Dermis microvascular lymphatic vessel endothelial cell (primary cell): ENCODE measurements at regions not wholly inside any gene's neighbourhood (a gene's known extent, or its start where the extent isn't known, plus 50 kb on each side); places are given as distances from the start of the nearest gene placed in this dataset.

Experiments
- DNase-seq, 2 donors: peaks; one replicate each; pipeline versions ENCODE4 v3.0.0 to v3.0.0-alpha.2; 2010; ENCODE audit warnings: low read depth in 2 of 2

DNA sequence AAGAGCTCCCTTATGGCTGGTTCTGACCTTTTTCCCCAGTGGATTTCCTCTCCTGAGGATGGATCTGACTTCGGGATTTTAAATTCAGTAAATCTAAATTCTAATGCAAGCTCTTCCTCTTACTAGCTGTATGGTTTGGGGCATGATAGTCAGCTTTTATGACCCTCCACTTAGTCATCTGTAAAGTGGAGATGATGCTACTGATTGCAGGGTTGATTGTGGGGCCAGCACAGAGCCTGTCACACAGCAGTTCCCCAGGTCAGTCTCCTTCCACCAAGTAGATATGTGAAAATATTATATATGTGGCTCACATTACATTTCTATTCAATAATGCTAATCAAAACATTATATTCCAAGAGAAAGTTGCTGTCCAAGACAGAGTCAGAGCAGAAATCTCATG lies 141.3 kb upstream of the UBE2E1 start:
- DNase-seq: peak in 1 of 2 donors; percentile 12

DNA sequence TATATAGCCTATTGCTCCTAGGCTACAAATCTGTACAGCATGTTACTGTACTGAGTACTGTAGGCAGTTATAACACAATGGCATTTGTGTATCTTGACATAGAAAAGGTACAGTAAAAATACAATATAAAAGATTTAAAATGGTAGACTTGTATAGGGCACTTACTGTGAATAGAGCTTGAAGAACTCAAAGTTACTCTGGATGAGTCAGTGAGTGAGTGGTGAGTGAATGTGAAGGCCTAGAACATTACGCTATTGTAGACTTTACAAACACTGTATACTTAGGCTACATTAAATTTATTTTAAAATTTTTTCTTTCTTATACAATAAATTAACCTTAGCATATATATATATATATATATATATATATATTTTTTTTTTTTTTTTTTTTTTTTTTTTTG lies 140.0 kb upstream of the UBE2E1 start:
- no peak for DNase-seq

DNA sequence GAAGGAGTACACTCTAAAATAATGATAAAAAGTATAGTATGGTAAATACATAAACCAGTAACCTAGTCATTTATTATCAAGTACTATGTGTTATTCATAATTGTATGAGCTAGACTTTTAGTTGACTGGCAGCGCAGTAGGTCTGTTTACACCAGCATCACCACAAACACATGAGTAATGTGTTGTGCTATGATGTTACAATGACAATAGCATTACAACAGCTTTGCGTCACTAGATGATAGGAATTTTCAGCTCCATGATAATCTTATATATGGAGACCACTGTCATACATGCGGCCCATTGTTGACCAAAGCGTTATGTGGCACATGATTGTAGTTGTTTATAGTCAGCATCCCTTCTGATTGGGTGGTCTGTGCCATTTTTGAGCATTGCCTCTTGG lies 138.9 kb upstream of the UBE2E1 start:
- DNase-seq: no peak

DNA sequence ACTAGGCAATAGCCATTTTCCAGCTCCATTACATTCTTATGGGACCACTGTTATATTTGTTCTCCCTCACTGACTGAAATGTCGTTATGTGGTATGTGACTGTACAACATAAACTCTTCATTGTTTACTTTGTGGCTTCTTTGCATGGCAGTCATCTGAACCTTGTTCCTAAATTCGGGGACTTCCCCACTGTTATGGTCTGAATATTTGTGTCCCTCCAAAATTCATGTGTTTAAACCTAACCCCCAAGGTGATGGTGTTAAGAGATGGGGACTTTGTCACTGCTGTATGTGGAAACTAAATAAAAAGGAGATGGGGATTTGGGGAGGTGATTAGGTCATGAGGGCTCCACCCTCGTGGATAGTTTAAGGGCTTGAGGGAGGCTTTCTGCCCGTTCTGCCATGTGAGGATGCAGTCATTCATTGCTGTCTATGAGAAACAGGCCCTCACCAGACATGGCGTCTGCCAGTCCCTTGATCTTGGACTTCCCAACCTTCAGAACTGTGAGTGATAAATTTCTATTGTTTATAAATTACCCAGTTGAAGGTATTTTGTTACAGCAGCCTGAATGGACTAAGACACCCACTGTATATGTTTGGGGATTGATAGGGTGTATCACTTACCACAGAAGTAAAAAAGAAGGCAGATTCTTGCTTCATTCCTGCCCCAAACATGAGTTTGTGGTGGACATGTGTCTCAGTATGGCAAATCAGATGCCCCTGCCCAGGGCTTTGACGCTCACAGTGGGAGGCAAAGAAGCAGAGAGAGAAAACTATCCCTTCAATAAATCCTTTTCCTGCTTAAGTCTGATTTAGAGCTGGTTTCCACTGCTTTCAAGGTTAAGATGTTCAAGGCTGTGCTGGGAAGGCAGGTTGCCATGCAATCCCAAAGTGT lies 138.0 kb upstream of the UBE2E1 start:
- no peak for DNase-seq

DNA sequence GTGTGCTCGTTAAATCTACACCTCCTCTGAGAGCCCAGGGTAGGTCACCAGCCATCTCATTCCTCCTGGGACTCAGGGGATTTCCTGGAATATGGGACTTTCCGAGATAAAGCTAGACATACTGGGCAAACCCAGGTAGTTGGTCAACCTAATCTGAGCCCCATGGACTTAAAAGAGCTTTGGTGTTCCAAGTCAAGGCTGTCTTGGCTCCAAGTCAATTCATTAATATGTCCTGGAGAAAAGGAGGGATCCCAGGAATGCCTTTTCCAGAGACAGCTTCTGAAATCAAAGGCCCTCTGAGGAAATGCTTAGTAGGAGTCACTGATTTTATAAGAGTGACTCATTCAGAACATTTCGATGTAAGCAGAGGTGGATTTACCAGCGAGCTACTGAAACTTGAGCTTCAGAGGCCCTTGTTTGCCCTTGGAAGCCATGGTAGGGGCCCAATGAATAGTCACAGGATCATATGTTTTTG lies 137.3 kb upstream of the UBE2E1 start:
- peak in 1 of 2 donors; percentile 81 for DNase-seq

DNA sequence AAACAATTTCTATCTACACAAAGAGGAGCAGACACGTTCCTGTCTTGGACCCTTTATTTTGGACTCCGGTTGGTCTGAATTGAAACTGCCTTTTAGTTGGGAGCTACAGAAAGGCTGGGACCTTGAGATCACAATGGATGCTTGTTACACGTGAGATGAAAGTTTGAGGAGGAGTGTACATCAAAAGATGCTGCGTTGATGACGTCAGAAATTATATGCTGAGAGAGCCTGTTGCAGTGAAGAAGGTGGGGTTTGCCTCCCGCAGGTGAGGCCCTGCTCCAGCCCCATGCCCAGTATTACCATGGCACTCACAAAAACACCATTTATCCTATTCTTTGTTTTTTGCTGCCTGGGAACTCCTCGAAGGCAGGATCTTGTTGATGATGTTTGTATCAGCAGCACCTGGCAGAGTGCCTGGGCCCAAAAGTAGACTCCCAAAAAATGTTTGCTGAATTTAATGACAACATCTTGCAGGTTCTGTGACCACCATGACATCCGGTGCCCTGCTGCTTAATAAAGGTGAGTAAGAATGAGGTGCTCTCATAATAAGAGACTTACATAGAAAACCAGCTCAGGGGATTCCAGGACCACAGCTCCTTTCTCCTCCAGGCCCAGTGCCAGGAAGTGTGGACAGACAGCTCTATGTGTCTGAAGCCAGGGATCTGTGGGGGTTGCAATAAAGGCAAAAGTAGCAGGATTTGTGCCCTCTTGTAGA lies 136.1 kb upstream of the UBE2E1 start:
- DNase-seq: no peak

DNA sequence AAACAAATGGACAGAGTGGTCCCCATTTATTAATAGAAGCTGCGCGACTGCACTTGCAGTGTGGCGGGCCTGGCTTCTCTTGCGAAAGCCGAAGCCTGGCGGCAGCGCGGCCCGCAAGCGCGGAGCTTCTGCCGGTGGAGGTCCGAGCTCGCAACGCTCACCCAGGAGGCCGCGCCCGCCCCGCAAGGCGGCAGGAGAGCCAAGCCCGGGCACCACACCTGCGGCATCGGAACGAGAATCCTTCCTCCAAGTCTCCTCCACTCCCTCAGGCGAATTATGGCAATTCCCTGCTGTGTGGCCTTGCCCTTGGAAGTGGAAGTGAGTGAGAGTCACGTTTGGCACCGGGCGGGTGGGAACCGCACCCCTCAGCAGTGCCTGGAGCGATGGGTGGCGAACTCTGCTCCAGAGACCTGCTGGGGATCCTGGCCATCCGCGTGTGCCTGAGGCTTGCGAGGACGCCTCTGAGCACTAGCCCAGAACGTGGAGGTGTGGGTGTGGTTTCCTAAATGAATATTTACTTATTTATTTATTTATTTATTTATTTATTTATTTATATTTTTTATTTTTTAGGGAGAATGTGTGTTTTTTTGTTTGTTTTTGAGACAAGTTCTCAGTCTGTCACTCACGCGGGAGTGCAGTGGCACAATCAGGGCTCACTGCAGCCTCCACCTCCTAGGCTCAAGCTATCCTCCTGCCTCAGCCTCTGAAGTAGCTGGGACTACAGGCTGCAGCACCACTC lies 133.7 kb upstream of the UBE2E1 start:
- DNase-seq: peak in 1 of 2 donors; percentile 46

DNA sequence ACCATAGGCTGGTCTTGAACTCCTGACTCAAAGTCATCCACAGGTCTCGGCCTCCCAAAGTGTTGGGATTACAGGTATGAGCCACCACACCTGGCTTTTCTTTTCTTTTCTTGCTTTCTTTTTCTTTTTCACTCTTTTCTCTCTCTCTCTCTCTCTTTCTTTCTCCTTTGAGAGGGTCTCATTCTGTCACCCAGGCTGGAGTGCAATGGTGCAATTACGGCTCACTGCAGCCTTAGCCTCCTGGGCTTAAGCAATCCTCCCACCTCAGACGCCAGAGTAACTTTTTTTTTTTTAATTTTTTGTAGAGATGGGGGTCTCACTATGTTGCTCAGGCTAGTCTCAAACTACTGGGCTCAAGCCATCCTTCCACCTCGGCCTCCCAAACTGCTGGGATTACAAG lies 133.1 kb upstream of the UBE2E1 start:
- DNase-seq: no peak

DNA sequence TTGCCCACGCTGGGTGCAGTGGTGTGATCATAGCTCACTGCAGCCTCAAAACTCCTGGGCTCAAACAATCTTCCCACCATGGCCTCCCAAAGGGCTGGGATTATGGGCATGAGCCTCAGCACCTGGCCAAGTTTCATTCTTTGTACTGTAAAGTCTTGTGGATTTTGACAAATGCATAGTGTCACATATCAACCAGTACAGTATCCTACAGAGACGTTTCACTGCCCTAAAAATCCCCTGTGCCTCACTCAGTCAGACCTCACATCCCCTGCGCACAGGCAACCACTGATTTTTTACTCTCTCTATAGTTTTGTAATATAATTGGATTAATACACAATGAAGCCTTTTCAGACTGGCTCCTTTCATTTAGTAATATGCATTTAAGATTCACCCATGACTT lies 130.7 kb upstream of the UBE2E1 start:
- no peak for DNase-seq

DNA sequence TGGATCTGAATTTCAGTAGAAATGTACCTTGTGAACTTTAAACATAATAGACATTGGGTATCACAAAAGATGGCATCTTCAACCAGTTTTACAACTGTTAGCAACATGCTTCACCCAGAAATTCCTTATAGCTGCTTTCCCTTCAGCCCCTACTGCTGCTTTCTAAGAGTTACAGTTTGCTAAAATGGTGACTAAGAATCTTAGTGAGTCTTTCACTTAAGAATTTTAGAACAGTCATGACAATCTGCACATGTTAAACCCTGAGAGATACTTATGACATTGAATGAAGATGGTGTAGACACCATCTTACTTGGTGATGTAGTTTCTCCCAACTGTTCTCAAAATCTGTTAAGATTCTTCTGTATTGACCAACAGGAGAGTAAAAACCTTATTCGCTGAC lies 129.7 kb upstream of the UBE2E1 start:
- no peak for DNase-seq

DNA sequence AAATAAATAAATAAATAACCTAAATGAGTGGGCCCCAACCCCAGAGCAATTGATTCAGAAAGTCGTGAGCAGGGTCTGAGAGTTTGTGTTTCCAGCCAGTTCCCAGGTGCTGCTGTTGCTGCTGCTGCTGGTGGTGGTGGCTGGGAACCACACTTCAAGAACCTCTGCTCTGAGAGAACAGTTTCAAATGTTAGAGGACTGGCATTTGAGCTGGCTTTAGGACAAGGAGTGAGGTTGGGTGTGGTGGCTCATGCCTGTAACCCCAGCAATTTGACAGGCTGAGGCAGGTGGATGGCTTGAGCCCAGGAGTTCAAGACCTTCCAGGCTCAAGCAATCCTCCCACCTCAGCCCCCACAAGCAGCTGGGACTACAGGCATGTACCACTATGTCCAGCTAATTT lies 123.1 kb upstream of the UBE2E1 start:
- no peak for DNase-seq

DNA sequence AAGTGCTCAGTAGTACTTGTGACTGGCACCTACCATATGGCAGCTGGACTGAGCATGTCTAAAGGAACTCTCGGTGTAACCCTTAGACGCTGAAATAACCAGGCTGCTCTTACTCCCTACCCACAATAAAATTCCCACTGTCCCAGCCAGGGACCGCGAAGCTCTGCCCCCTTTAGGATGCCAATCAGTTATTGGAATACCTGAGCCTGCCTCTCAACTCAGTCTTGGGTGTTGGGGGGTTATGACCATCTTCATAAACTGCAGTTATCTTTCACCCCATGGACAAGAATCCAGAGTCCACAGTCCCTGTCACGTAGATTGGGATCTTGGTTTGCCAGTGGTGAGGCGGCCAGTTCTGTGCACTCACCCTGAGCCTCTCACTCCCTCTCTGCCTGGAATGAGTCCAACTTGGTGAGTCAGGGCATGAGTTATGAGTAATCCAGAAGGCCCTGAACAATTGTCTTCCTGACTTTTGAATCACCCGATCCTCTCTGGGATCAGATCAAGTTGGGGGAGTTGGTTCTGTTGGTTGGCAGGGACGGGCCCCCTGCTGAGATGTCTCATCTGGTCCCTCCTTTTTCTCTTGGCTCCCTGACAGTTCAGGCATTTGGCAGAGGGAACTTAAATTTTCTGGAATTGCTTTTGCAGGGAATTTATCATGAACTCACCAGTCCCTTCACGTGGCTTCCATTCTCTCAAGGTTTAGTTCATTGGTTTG lies 120.1 kb upstream of the UBE2E1 start:
- DNase-seq: peak; percentile 89 to 98

DNA sequence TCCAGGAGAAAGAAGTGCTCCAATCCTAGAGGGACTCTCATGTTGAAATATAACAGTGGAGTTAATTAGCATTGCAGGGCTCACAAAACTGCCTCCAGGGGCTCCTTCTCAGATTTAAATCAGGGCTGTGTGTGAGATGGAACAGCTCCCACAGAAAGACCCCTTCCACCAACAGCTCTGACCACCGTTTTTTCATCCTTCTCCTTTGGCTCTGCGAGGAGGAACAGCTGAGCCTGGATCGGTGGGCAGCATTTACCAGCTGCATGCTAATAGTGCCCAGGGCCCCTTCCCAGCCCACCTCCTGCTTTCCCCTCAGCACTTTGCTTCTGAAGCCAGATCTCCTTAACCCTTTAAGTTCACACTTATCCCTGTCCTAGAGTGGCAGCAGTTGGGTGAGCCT lies 119.2 kb upstream of the UBE2E1 start:
- DNase-seq: no peak

DNA sequence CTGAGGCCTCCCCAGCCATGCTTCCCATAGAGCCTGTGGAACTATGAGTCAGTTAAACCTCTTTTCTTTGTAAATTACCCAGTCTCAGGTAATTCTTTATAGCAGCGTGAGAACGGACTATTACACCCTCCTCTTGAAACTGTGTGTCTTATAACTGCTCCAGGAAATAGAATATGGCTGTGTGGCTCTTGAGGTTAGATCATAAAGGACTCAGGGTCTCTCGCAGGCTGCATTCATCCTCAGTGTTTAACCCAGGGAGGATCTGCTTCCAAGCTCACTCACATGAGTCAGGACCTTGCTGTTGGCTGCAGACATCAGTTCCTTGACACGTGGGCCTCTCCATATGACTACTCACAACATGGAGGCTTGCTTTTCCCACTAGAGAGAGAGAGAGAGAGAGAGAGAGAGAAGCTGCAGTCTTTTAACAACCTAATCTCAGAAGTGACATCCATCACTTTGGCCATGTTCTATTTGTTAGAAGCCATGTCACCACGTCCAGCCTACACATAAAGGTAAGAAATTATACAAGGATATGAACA lies 114.3 kb upstream of the UBE2E1 start:
- DNase-seq: no peak

DNA sequence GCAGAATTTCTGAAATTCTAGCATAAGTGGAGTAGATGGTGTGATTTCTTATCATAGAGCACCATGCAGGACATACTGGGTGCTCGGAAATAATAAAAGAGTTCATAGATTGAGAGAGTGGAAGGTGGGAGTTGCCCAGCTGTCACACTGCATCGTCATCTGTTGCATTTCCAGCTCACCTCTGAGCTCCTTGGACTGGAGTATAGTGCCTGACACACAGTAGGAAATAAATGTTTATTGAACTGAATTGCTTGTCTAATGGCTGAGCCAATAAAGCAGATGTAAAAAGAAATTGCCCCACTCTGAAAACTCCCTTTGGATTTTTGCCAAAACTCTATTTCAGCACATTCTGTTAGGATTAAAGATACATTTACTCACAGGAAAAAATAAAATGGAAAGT lies 108.9 kb upstream of the UBE2E1 start:
- DNase-seq: peak; percentile 53 to 58

DNA sequence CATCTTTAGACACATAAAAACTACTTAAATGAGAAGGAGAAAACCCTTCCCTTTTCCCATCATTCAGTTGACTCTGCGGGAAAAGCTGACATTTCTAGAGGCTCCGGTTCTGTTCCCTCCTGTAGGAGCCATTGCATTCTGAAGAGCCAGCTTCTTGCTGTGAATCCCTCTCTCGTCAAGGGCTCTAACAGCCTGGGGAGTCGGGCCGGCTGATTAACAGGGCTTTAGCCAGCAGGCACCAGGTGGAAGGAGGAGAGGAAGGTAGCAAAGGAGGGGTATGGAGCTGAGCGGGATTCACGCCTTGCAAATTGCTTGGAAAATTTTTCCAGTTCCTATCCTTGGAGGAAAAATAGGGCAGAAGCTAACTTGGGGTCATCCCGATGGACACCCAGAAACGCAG lies 108.3 kb upstream of the UBE2E1 start:
- no peak for DNase-seq

DNA sequence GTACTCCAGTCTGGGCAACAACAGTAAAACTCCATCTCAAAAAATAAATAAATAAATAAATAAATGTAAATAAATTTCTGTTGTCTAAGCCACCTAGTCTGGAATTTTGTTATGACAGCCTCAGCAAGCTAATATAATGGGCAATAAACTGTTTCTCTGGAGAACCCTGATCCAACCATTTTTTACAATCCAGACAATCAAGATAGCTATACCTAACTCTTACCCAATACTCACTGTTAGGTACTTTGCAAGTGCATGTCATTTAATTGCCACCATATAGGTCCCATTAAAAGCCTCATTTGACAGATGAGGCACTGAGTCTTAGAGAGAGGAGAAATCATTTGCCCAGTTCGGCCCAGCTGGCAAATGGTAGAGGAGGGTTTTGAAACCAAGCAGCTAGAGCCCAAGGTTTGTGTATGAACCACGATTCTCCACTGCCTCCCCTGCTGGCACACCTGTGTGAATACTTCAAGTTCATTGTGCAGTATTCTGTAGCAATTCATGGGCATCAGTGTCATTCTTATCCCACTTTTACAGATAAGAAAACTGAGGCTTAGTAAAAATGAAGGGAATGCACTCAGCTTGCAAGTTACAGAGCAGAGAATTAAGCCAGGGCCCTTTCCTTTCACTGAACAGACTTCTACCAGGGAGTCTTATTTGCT lies 107.0 kb upstream of the UBE2E1 start:
- DNase-seq: no peak

DNA sequence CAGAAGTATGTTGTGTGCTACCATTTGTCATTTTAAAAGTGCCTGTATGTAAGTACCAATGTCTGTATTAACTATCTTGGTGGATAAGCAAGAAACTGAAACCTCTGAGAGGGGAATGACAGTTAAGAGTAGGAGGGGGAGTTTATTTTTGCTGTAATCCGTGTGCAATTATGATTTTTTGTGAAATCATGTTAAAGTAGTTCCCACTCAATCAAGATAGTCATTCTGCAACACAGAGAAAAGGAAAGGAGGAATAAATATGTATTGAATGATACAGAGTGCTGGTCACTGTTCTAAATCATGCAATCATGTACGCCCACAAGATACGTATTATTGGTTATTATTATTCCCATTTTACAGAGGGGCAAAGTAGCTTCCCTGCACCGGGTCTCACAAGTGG lies 105.1 kb upstream of the UBE2E1 start:
- DNase-seq: no peak

DNA sequence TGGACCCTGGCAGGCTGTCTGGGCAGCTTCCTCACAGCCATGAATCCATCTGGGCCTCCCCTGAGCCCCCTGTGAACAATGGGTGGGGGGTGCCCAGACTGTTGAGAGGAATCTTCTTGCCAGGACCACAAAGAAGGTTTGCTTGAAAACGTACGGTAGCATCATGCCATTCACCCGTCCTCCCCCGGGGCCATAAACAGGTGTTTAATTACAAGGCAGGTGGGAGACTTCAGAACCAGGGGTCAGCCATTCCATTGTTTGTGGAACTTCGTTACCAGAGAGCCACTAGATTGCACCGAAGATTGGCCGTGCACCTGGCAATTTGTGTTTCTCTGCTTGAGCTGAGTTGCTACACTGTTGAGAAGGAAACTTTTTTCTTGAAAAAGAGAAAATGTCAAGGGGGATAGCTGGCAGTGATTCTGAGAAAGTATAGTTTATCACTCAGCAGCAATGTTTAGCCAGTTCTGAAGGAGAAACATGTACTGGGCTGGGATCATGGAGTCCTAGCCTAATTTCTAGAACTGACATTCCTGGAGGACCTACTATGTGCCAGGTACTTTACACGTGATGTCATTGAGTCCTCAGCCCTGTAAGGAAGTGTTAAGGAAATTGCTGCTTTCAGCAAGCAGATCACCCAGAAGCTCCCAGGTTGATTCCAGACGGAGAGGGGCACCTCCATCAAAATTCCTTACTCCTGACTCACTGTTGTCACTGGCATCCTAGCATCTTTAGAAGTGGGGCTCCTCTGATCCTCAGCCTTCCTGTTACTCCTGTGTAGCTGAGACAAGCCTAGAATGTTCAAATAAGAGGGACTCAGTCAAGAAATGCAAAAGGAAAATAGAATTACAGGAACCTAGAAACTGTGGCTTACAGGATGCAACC lies 103.8 kb upstream of the UBE2E1 start:
- peak in 1 of 2 donors; percentile 31 for DNase-seq

DNA sequence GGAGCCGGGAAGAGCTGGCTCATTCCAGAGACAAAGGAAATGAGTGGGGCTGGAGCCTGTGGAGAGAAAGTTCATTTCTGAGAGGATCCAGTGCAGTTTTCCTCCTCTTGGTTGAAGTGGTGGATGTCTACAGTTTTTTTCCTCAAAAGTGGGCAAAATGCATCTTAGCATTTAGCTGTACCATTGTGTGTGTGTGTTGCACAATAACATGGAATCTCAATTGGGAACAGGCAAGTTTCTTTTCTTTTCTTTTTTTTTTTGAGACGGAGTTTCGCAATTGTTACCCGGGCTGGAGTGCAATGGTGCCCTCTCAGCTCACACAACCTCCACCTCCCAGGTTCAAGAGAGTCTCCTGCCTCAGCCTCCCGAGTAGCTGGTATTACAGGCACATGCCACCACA lies 101.5 kb upstream of the UBE2E1 start:
- DNase-seq: peak in 1 of 2 donors; percentile 15
